SK-N-MC (cell line): ENCODE measurements at regions not wholly inside any gene's neighbourhood (a gene's known extent, or its start where the extent isn't known, plus 50 kb on each side); places are given as distances from the start of the nearest gene placed in this dataset.
"Not testable (repeated sequence)": the region's sequence is repeated elsewhere in the genome, so short reads cannot be mapped to it uniquely, and the experiment has no call there.

Experiments used
- DNase-seq: peaks from one replicate; pipeline ENCODE4 v3.0.0-alpha.2; 2011; ENCODE audit warnings: low read depth, low spot score
- H3K27ac ChIP-seq: fragments of 200-600 bp; sonication (generic); 2 replicates; pipeline ENCODE4 v1.5.1; 2016; ENCODE audit warnings: mixed run types
- H3K36me3 ChIP-seq: fragments of 200-600 bp; sonication (generic); 2 replicates; pipeline ENCODE4 v1.6.1; 2017; ENCODE audit warnings: antibody characterized with exemption, low read length, mixed read lengths; ENCODE audit not compliant: insufficient read depth
- H3K4me3 ChIP-seq: fragments of 200-600 bp; sonication (generic); 2 replicates; pipeline ENCODE4 v1.5.1; 2016
- H3K9ac ChIP-seq: fragments of 200-600 bp; sonication (generic); 2 replicates; pipeline ENCODE4 v1.8.0; 2017; ENCODE audit warnings: mixed run types, mixed read lengths; ENCODE audit not compliant: insufficient read length
- H3K9me3 ChIP-seq: fragments of 200-600 bp; sonication (generic); 2 replicates; pipeline ENCODE4 v1.6.1; 2017; ENCODE audit warnings: low read depth, mild to moderate bottlenecking, antibody characterized with exemption, low read length, moderate library complexity, mixed read lengths
- EZH2 ChIP-seq: fragments of 200-600 bp; sonication (generic); IDR thresholded peaks from one replicate; pipeline ENCODE4 v1.6.1; 2017; ENCODE audit warnings: antibody characterized with exemption
- FOXP2 ChIP-seq: optimal IDR thresholded peaks from 2 replicates; pipeline ENCODE3; 2011; ENCODE audit warnings: mild to moderate bottlenecking, moderate library complexity; ENCODE audit not compliant: insufficient read depth; ENCODE audit errors: extremely low read length, control extremely low read depth
- POLR2AphosphoS5 ChIP-seq: IDR thresholded peaks from 2 replicates; pipeline ENCODE4 v1.6.1; 2012; ENCODE audit warnings: mild to moderate bottlenecking, low read depth, low read length, borderline replicate concordance

GRCh38 chr2:64804651-64805050 is 150.9 kb upstream of the SERTAD2 start:
- TF ChIP-seq FOXP2 (no peak), EZH2 (no peak), POLR2AphosphoS5 (no peak)
- no peak overlapping the region for H3K27ac ChIP-seq
- no peaks in the 10 kb centered on the region for H3K36me3 ChIP-seq
- no peak overlapping the region for H3K4me3 ChIP-seq
- no peak for DNase-seq
- no peaks in the 10 kb centered on the region for H3K9me3 ChIP-seq
- H3K9ac ChIP-seq = no peak overlapping the region

- H3K9me3 ChIP-seq = no peaks in the 10 kb centered on the region
- H3K36me3 ChIP-seq = no peaks in the 10 kb centered on the region
- no peak overlapping the region for H3K27ac ChIP-seq
- no peak for DNase-seq
- H3K9ac ChIP-seq = no peak overlapping the region
- TF ChIP-seq EZH2 (no peak), FOXP2 (no peak), POLR2AphosphoS5 (no peak)
- H3K4me3 ChIP-seq = no peak overlapping the region
Measured at GRCh38 chr2:64807417-64807816, 153.7 kb upstream of the SERTAD2 start.

- Histone ChIP-seq H3K9ac (no peak overlapping the region), H3K9me3 (no peaks in the 10 kb centered on the region), H3K27ac (no peak overlapping the region), H3K4me3 (no peak overlapping the region), H3K36me3 (no peaks in the 10 kb centered on the region)
- DNase-seq = no peak
- TF ChIP-seq FOXP2 (no peak), EZH2 (no peak), POLR2AphosphoS5 (no peak)
Measured at GRCh38 chr2:64808092-64808491, 154.4 kb upstream of the SERTAD2 start.

GRCh38 chr2:64808754-64809153 is 155.0 kb upstream of the SERTAD2 start:
- TF ChIP-seq FOXP2 = no peak
- no peak for TF ChIP-seq POLR2AphosphoS5
- no peak for TF ChIP-seq EZH2
- H3K4me3 ChIP-seq = no peak overlapping the region
- no peak for DNase-seq
- H3K9me3 ChIP-seq = no peaks in the 10 kb centered on the region
- H3K27ac ChIP-seq = no peak overlapping the region
- no peaks in the 10 kb centered on the region for H3K36me3 ChIP-seq
- H3K9ac ChIP-seq = no peak overlapping the region

- H3K9me3 ChIP-seq = no peaks in the 10 kb centered on the region
- TF ChIP-seq POLR2AphosphoS5 = no peak
- TF ChIP-seq EZH2 = no peak
- no peak for TF ChIP-seq FOXP2
Measured at GRCh38 chr2:64809216-64809615, 155.5 kb upstream of the SERTAD2 start.

GRCh38 chr2:64812285-64812684 is 158.6 kb upstream of the SERTAD2 start:
- H3K27ac ChIP-seq = no peak overlapping the region
- no peak for TF ChIP-seq POLR2AphosphoS5
- no peak for TF ChIP-seq FOXP2
- TF ChIP-seq EZH2 = no peak
- no peak overlapping the region for H3K9ac ChIP-seq
- no peaks in the 10 kb centered on the region for H3K36me3 ChIP-seq
- H3K4me3 ChIP-seq = no peak overlapping the region
- DNase-seq = no peak
- no peaks in the 10 kb centered on the region for H3K9me3 ChIP-seq

More at GRCh38 chr2:64809216-64809615, 155.5 kb upstream of the SERTAD2 start:
- Histone ChIP-seq H3K9ac (no peak overlapping the region), H3K27ac (no peak overlapping the region), H3K4me3 (no peak overlapping the region), H3K36me3 (no peaks in the 10 kb centered on the region)
- no peak for DNase-seq

DNA sequence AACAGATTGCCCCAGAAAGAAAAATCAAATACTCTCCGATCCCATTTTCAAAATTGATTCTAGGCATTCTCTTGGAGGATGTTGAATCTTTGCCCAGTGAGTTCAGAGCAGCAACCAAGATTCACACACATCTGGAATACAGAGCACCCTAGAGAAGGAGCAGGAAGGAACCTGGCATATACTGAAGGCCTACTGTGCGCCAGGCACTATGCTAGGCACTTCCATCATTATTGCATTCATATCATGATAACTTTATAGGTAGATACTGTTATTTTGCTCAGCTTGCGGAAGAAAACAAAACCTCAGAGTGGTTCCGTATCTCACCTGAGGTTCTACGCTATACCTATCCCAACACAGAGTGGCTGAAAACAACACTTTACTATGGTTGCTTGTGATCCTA is 160.3 kb upstream of the SERTAD2 start:
- H3K4me3 ChIP-seq = no peak overlapping the region
- H3K9me3 ChIP-seq = no peaks in the 10 kb centered on the region
- H3K27ac ChIP-seq = no peak overlapping the region
- no peaks in the 10 kb centered on the region for H3K36me3 ChIP-seq
- no peak overlapping the region for H3K9ac ChIP-seq
- DNase-seq = no peak
- no peak for TF ChIP-seq FOXP2
- no peak for TF ChIP-seq EZH2
- TF ChIP-seq POLR2AphosphoS5 = no peak

DNA sequence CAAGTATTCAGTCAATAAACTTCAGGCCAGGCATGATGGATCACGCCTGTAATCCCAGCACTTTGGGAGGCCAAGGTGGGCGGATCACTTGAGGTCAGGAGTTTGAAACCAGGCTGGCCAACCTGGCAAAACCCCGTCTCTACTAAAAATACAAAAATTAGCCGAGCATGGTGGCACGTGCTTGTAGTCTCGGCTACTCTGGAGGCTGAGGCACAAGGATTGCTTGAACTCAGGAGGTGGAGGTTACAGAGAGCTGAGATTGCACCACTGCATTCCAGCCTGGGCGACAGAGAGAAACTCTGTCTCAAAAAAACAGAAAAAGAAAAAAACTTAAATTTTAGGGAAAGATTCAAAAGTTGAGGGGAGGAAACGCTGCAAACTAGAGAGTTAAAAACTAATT is 162.8 kb upstream of the SERTAD2 start:
- not testable (repeated sequence) for H3K9me3 ChIP-seq, DNase-seq, H3K27ac ChIP-seq, H3K4me3 ChIP-seq, H3K36me3 ChIP-seq, H3K9ac ChIP-seq

- H3K36me3 ChIP-seq = no peaks in the 10 kb centered on the region
- no peak for DNase-seq
- no peak overlapping the region for H3K9ac ChIP-seq
- no peak overlapping the region for H3K27ac ChIP-seq
- H3K9me3 ChIP-seq = no peaks in the 10 kb centered on the region
- no peak for TF ChIP-seq POLR2AphosphoS5
- TF ChIP-seq FOXP2 = no peak
- TF ChIP-seq EZH2 = no peak
- H3K4me3 ChIP-seq = no peak overlapping the region
Measured at GRCh38 chr2:64817453-64817852, 163.7 kb upstream of the SERTAD2 start.

DNA sequence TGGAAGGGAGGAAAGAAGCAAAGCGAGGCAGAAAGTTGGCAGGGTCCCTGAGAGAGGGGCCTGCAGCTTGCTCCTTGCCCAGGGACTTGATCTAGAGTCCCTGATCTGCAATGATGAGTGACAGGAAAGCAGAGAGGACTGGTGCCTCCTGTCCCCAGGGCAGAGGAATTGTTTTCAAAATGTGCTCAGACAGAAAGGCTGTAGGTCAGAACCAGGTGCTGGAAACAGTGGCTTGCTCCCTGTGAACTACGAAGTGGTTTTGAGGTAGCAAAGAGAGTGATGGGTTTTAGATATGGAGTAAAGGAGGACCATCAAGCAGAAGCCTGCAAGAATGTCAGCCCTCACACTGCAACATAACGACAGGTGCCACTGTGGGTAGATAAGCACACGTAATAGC is 164.9 kb upstream of the SERTAD2 start:
- DNase-seq = no peak
- no peaks in the 10 kb centered on the region for H3K9me3 ChIP-seq
- H3K27ac ChIP-seq = no peak overlapping the region
- H3K36me3 ChIP-seq = no peaks in the 10 kb centered on the region
- H3K9ac ChIP-seq = no peak overlapping the region
- no peak overlapping the region for H3K4me3 ChIP-seq
- TF ChIP-seq FOXP2 (no peak), POLR2AphosphoS5 (no peak), EZH2 (no peak)
